GM12865 (cell line): ENCODE measurements at regions not wholly inside any gene's neighbourhood (a gene's known extent, or its start where the extent isn't known, plus 50 kb on each side); places are given as distances from the start of the nearest gene placed in this dataset.
"Not testable (repeated sequence)": the region's sequence is repeated elsewhere in the genome, so short reads cannot be mapped to it uniquely, and the experiment has no call there.

Source experiments
- DNase-seq: peaks from one replicate; pipeline ENCODE4 v3.0.0; 2010; ENCODE audit warnings: low read depth
- H3K4me3 ChIP-seq: 2 replicates; pipeline ENCODE4 v1.5.1; 2011; ENCODE audit warnings: mild to moderate bottlenecking, low read depth, low read length, control low read depth
- CTCF ChIP-seq: IDR thresholded peaks from 2 replicates; pipeline ENCODE4 v1.5.1; 2011; ENCODE audit warnings: low read length, control low read depth, low read depth, inconsistent platforms; ENCODE audit not compliant: insufficient read depth; ENCODE audit errors: missing control alignments

- no peak for TF ChIP-seq CTCF
- no peak for DNase-seq
- no peak overlapping the region for H3K4me3 ChIP-seq
Measured at GRCh38 chr14:104230946-104231345, 92.6 kb downstream of the KIF26A start.

GRCh38 chr14:104232070-104232484, 93.7 kb downstream of the KIF26A start:
- DNase-seq: no peak
- no peak overlapping the region for H3K4me3 ChIP-seq
- no peak for TF ChIP-seq CTCF

GRCh38 chr14:104234007-104234786, 95.8 kb downstream of the KIF26A start:
- not testable (repeated sequence) for DNase-seq, H3K4me3 ChIP-seq

GRCh38 chr14:104235686-104236085, 97.3 kb downstream of the KIF26A start:
- H3K4me3 ChIP-seq: no peak overlapping the region
- TF ChIP-seq CTCF: no peak
- DNase-seq: no peak

GRCh38 chr14:104237651-104238423, 99.5 kb downstream of the KIF26A start:
- H3K4me3 ChIP-seq: no peak overlapping the region
- no peak for DNase-seq
- no peak for TF ChIP-seq CTCF

GRCh38 chr14:104238424-104239184, 100.2 kb downstream of the KIF26A start:
- no peak for DNase-seq
- no peak overlapping the region for H3K4me3 ChIP-seq
- no peak for TF ChIP-seq CTCF
